Panc1 (cell line): ENCODE measurements at regions not wholly inside any gene's neighbourhood (a gene's known extent, or its start where the extent isn't known, plus 50 kb on each side); places are given as distances from the start of the nearest gene placed in this dataset.

Source experiments
- ATAC-seq: fragments of 200-7000 bp; cut with Tn5 transposase; 2 replicates; pipeline ENCODE4 v1.9.1; 2020; ENCODE audit warnings: mild to moderate bottlenecking, moderate library complexity
- BruUV-seq: library from RNA; stranded (reverse); fragments of 400-500 nt; replicated peaks from 2 replicates; lab custom pipeline; 2021; lab: Mats Ljungman, UMichigan
- CTCF ChIA-PET: fragments of 300-600 bp; sonication (Branson Sonifier 250); formaldehyde crosslinking; loops from one replicate; lab custom pipeline; 2022; ENCODE audit warnings: antibody characterized with exemption; lab: Charles Lee
- POLR2A ChIA-PET: fragments of 300-600 bp; sonication (Branson Sonifier 250); formaldehyde crosslinking; loops from one replicate; lab custom pipeline; 2022; ENCODE audit warnings: antibody characterized with exemption; lab: Charles Lee
- DNase-seq: peaks from one replicate; pipeline ENCODE4 v3.0.0-alpha.2; 2010; ENCODE audit warnings: low read depth, low spot score
- H3K27ac ChIP-seq: 2 replicates; pipeline ENCODE4 v1.5.1; 2011; ENCODE audit warnings: mild to moderate bottlenecking, low read length, inconsistent platforms
- H3K27me3 ChIP-seq: fragments of 200-500 bp; sonication (Bioruptor generic); 2 replicates; pipeline ENCODE4 v1.6.0; 2014; ENCODE audit warnings: low read length, inconsistent platforms; ENCODE audit not compliant: control insufficient read depth, insufficient read depth
- H3K36me3 ChIP-seq: fragments of 200-500 bp; sonication (Bioruptor generic); 2 replicates; pipeline ENCODE4 v1.5.1; 2014; ENCODE audit warnings: inconsistent platforms, mild to moderate bottlenecking, low read length, moderate library complexity; ENCODE audit not compliant: control insufficient read depth, insufficient read depth
- H3K4me1 ChIP-seq: 2 replicates; pipeline ENCODE4 v1.5.1; 2011; ENCODE audit warnings: inconsistent platforms, mild to moderate bottlenecking, low read length, moderate library complexity; ENCODE audit not compliant: control insufficient read depth, insufficient read depth
- H3K4me3 ChIP-seq, 2 experiments: 2 replicates each; pipeline ENCODE4 v1.5.1; 2011 to 2012; ENCODE audit warnings: low read depth in 2 of 2, low read length in 2 of 2, mild to moderate bottlenecking in 2 of 2, inconsistent platforms in 1 of 2, moderate library complexity in 1 of 2
- H3K9me3 ChIP-seq: fragments of 200-500 bp; sonication (Bioruptor generic); 2 replicates; pipeline ENCODE4 v1.5.1; 2014; ENCODE audit warnings: low read depth, mild to moderate bottlenecking, inconsistent platforms, low read length, moderate library complexity; ENCODE audit not compliant: control insufficient read depth, insufficient read depth
- CTCF ChIP-seq: fragments of 450-650 bp; IDR thresholded peaks from 2 replicates; pipeline ENCODE4 v1.5.1; 2017; ENCODE audit warnings: mild to moderate bottlenecking
- POLR2AphosphoS5 ChIP-seq: IDR thresholded peaks from 2 replicates; pipeline ENCODE4 v1.6.1; 2012; ENCODE audit warnings: mild to moderate bottlenecking, low read depth, low read length, moderate library complexity
- REST ChIP-seq, 2 experiments: IDR thresholded peaks; 2 replicates each; pipeline ENCODE4 v1.6.1; 2011 to 2012; ENCODE audit warnings: low read depth in 2 of 2, control low read depth in 1 of 2, low read length in 1 of 2, mild to moderate bottlenecking in 1 of 2, moderate library complexity in 1 of 2; ENCODE audit not compliant: insufficient read depth in 1 of 2
- SIN3A ChIP-seq: IDR thresholded peaks from 2 replicates; pipeline ENCODE4 v1.6.1; 2012; ENCODE audit warnings: low read depth, mild to moderate bottlenecking, low read length, moderate library complexity, borderline replicate concordance; ENCODE audit not compliant: insufficient read depth
- TCF7L2 ChIP-seq: IDR thresholded peaks from 2 replicates; pipeline ENCODE4 v1.6.1; 2011; ENCODE audit warnings: mild to moderate bottlenecking, low read depth, low read length, inconsistent platforms
- in situ Hi-C: cut with HindIII; loops from 2 replicates; pipeline ENCODE4 v1.10.0; 2016; ENCODE audit warnings: low sequenced_read_pairs, low pct_unique_long_range_greater_than_20kb
- intact Hi-C: fragments of 100-400 bp; cut with micrococcal nuclease; formaldehyde crosslinking; loops from one replicate; pipeline ENCODE4 v1.10.0; 2022; ENCODE audit not compliant: unreplicated experiment

- no peak for DNase-seq
- no peaks in the 10 kb centered on the region for H3K36me3 ChIP-seq
- no peaks in the 10 kb centered on the region for H3K9me3 ChIP-seq
- no peaks in the 10 kb centered on the region for H3K27me3 ChIP-seq
- intact Hi-C loops (no loop called here), in situ Hi-C loops (no loop called here)
- no peak for ATAC-seq
- TF ChIP-seq REST (IDR thresholded peaks at IDR 0.05; ENCODE audit: insufficient read depth in 1 of 2, low read depth in 2 of 2, low read length in 1 of 2) (no peak), POLR2AphosphoS5 (no peak), SIN3A (no peak), TCF7L2 (no peak)
- CTCF ChIA-PET: no interaction called here
- BruUV-seq: no TSS peak
- no peak overlapping the region for H3K27ac ChIP-seq
- no peaks in the 10 kb centered on the region for H3K4me1 ChIP-seq
- no peak overlapping the region for H3K4me3 ChIP-seq
- POLR2A ChIA-PET: no interaction called here
Observed at GRCh38 chrX:124529786-124530185, 183.4 kb downstream of the SH2D1A start.

GRCh38 chrX:124530803-124531202 is 184.4 kb downstream of the SH2D1A start:
- H3K4me1 ChIP-seq: no peaks in the 10 kb centered on the region
- ChIA-PET POLR2A (no interaction called here), CTCF (no interaction called here)
- BruUV-seq: no TSS peak
- no peaks in the 10 kb centered on the region for H3K36me3 ChIP-seq
- in situ Hi-C loops (no loop called here), intact Hi-C loops (no loop called here)
- no peaks in the 10 kb centered on the region for H3K9me3 ChIP-seq
- H3K27ac ChIP-seq: no peak overlapping the region
- no peaks in the 10 kb centered on the region for H3K27me3 ChIP-seq
- no peak overlapping the region for H3K4me3 ChIP-seq
- TF ChIP-seq CTCF: no peak
- TF ChIP-seq POLR2AphosphoS5: no peak
- no peak for ATAC-seq
- no peak for DNase-seq

GRCh38 chrX:124534536-124534935 is 188.2 kb downstream of the SH2D1A start:
- Histone ChIP-seq H3K27ac (no peak overlapping the region), H3K27me3 (no peaks in the 10 kb centered on the region), H3K4me1 (no peaks in the 10 kb centered on the region), H3K9me3 (no peaks in the 10 kb centered on the region), H3K4me3 (no peak overlapping the region), H3K36me3 (no peaks in the 10 kb centered on the region)
- TF ChIP-seq CTCF (no peak), TCF7L2 (no peak), REST (IDR thresholded peaks at IDR 0.05; ENCODE audit: insufficient read depth in 1 of 2, low read depth in 2 of 2, low read length in 1 of 2) (no peak), POLR2AphosphoS5 (no peak), SIN3A (no peak)
- no TSS peak for BruUV-seq
- intact Hi-C loops: no loop called here
- ChIA-PET CTCF (no interaction called here), POLR2A (no interaction called here)
- no peak for DNase-seq
- in situ Hi-C loops: no loop called here
- no peak for ATAC-seq
